GM12875 (cell line): ENCODE measurements at regions not wholly inside any gene's neighbourhood (a gene's known extent, or its start where the extent isn't known, plus 50 kb on each side); places are given as distances from the start of the nearest gene placed in this dataset.

Experiments
- H3K4me3 ChIP-seq: one replicate; pipeline ENCODE4 v1.5.1; 2011; ENCODE audit warnings: low read depth, low read length, control low read depth
- TF ChIP-seq, protein P1 (sequence below): IDR thresholded peaks from 2 replicates; pipeline ENCODE4 v1.5.1; 2011; ENCODE audit warnings: low read depth, mild to moderate bottlenecking, control low read depth, inconsistent platforms, low read length, moderate library complexity, borderline replicate concordance; ENCODE audit not compliant: insufficient read depth

DNA sequence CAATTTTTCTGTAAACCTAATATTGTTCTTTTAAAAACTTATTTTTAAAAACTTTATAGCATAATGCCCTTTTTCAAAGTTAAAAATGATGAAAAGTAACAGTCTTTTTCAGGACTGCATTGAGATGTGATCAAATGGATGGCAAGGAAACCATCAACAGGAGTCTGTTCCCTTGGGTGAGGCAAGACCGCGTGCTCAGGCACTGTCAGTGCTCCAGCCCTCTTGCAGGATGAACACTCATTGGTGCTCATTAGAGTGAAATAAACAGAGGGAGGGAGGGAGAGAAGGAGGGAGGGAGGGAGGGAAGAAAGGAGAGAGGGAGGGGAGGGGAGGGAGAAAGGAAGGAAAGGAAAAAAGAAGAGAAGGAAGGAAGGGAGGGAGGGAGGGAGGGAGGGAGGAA is 145.7 kb upstream of the CHST15 start:
- no peak overlapping the region for H3K4me3 ChIP-seq
- TF ChIP-seq, protein P1, sequence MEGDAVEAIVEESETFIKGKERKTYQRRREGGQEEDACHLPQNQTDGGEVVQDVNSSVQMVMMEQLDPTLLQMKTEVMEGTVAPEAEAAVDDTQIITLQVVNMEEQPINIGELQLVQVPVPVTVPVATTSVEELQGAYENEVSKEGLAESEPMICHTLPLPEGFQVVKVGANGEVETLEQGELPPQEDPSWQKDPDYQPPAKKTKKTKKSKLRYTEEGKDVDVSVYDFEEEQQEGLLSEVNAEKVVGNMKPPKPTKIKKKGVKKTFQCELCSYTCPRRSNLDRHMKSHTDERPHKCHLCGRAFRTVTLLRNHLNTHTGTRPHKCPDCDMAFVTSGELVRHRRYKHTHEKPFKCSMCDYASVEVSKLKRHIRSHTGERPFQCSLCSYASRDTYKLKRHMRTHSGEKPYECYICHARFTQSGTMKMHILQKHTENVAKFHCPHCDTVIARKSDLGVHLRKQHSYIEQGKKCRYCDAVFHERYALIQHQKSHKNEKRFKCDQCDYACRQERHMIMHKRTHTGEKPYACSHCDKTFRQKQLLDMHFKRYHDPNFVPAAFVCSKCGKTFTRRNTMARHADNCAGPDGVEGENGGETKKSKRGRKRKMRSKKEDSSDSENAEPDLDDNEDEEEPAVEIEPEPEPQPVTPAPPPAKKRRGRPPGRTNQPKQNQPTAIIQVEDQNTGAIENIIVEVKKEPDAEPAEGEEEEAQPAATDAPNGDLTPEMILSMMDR: no peak

DNA sequence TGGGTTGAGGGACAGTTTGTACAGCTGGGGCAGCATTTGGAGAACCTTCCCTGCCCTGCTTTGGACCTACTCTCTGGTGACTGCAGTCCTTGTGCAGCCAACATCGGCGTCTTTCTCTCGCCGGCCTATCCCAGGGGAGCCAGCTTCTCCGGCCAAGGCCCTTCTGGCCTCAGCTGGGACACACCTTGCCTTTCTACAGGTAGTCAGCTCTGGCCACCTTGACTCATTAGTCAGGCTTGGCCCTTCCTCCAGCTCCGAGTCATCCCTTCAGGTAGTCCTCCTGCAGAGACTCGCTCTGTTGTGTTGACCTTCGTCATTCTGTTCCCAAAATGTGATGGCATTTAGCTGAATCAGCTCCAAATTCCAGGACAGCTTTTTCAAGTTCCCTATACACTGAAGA is 145.0 kb upstream of the CHST15 start:
- no peak overlapping the region for H3K4me3 ChIP-seq
- TF ChIP-seq, protein P1: no peak

DNA sequence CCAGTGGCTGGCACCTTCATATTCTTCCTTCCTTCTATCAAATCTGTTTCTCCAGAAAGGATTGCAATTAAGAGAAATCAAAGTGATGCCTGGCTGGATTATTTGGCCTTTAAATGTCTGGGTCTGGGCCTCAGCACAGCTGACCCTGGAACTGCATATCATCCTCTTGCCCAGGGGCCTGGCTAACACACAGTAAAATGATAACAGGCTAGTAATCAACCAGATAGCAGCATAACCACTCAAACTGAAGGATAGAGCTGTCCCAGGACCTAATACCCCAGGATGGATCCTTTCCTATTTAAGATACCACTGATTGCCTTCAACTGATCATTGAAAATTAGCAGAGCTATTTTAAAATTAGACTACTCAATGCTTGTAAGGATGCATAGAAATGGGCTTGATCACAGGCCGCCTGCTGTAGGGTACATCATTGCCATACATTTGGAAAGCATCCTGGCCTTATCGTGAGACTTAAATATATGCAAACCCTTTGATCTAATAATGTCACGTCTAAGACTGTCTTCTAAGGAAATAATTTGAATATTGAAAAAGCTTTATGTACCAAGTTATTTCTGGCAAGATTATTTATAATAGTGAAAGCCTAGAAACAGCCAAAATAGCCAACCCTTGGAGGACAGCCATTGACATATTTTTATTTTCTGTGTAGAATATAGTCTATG is 144.0 kb upstream of the CHST15 start:
- TF ChIP-seq, protein P1: no peak
- H3K4me3 ChIP-seq: no peak overlapping the region

DNA sequence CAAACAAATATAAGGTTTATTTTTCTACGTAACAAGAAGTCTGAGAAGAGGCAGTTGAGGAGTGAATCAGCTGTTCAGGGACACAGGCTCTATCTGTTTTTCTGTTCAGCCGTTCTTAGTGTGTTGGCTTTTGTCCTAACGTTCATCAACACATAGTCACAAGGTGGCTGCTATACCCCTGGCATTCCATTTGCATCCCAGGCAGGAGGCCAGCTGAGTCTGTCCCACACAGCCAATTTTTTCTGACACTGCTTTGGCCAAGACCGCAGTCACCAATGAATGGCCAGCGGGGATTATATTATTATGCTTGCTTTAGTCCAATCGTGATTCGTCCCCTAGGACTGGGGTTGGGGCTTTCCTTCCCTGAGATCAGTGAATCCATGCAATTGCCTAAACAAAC is 143.4 kb upstream of the CHST15 start:
- H3K4me3 ChIP-seq: no peak overlapping the region
- TF ChIP-seq, protein P1: no peak

DNA sequence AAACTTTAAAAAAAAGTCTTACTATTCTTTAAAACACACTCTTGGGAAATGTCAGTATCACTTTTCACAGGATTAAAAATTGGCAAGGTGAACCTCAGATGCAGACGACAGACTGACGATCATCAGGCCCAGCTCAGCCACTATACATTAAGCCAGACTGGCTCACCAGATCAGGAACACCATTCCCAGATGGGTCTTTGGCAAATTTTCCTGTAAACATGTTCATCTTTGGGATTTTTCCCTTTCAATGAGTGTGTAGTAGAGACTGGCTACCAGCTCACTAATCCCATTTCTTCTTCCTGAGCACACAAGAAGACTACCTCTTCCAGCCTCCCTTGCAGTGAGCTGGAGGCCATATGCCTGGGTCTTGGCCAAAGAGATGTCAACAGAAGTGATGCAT is 142.7 kb upstream of the CHST15 start:
- TF ChIP-seq, protein P1: no peak
- no peak overlapping the region for H3K4me3 ChIP-seq

DNA sequence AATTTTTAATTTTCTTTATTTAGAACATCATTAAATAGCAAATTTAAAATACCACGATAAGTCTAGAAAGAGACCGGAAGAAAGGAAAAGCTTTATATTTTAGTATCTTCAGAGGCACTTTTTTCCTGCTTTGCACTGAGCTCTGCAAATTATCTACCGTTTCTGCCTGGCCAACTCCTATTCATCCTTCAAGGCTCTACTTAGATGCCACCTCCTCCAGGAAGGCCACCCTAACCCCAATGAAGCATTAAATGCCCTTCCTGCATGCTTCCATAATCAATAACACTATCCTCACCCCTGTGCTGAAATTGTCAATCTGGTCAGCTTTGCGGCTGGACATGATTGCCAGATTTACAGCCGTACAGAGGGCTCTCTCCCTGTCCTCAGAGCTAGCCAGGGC is 141.8 kb upstream of the CHST15 start:
- TF ChIP-seq, protein P1: no peak
- no peak overlapping the region for H3K4me3 ChIP-seq

DNA sequence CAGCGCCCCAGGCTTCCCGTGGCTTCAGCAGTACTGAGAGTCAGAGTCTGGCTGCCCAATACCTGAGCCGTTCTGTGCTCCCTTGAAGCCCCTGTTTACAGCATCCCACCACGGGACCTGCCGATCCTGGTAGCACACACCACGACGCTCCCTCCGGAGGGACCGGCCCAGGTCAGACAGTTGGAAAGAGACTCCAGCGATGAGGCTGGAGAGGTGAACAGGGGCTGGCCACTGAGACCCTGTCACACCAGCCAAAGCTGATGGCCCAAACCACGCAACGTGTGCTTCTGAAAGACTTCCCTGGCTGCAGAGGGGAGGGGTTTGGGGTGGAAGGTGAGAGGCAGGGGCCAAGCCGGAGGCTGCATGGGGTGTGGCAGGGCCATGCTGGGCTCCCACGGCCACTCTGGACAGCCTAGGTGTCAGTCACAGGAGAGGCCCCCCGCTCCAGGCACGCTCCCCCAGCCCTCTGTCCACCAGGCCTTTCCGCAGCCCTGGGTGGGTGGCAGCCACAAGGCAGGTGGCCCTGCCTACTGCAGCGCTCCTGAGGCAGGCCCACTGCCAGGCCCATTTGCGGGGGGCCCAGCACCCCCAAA is 140.2 kb upstream of the CHST15 start:
- TF ChIP-seq, protein P1: no peak
- H3K4me3 ChIP-seq: no peak overlapping the region
